DOHH2 (cell line): ENCODE measurements at regions not wholly inside any gene's neighbourhood (a gene's known extent, or its start where the extent isn't known, plus 50 kb on each side); places are given as distances from the start of the nearest gene placed in this dataset.

ENCODE experiments used
- CTCF ChIP-seq: fragments of 200-600 bp; sonication (generic); IDR thresholded peaks from one replicate; pipeline ENCODE4 v1.5.1; 2014; ENCODE audit warnings: antibody characterized with exemption, mild to moderate bottlenecking, low read depth, low read length; ENCODE audit not compliant: poor library complexity, severe bottlenecking
- EZH2phosphoT487 ChIP-seq: fragments of 200-600 bp; sonication (generic); IDR thresholded peaks from 2 replicates; pipeline ENCODE4 v1.6.1; 2017; ENCODE audit warnings: borderline replicate concordance, mild to moderate bottlenecking, antibody characterized with exemption, low read length, moderate library complexity, mixed read lengths

GRCh38 chr3:168860028-168860427, 764.3 kb upstream of the GOLIM4 start:
- TF ChIP-seq CTCF (no peak), EZH2phosphoT487 (no peak)
